Nephron progenitor cell (in vitro differentiated cells): ENCODE measurements at regions not wholly inside any gene's neighbourhood (a gene's known extent, or its start where the extent isn't known, plus 50 kb on each side); places are given as distances from the start of the nearest gene placed in this dataset.

ENCODE experiments used
- DNase-seq: peaks from one replicate; pipeline ENCODE4 v3.0.0; 2021
- H3K27ac Mint-ChIP-seq: 2 replicates; pipeline ENCODE4 v1.8.0; 2021; ENCODE audit warnings: mild to moderate bottlenecking, moderate library complexity, mixed read lengths
- H3K27me3 Mint-ChIP-seq: 2 replicates; pipeline ENCODE4 v1.8.0; 2021; ENCODE audit warnings: mild to moderate bottlenecking, low read depth, mixed read lengths; ENCODE audit not compliant: poor library complexity
- H3K36me3 Mint-ChIP-seq: 2 replicates; pipeline ENCODE4 v1.8.0; 2021; ENCODE audit warnings: low read depth, mixed read lengths
- H3K4me1 Mint-ChIP-seq: 2 replicates; pipeline ENCODE4 v1.8.0; 2021; ENCODE audit warnings: mixed read lengths
- H3K4me3 Mint-ChIP-seq: 2 replicates; pipeline ENCODE4 v1.8.0; 2021; ENCODE audit warnings: mild to moderate bottlenecking, moderate library complexity, mixed read lengths
- H3K9me3 Mint-ChIP-seq: 2 replicates; pipeline ENCODE4 v1.8.0; 2021; ENCODE audit warnings: mild to moderate bottlenecking, moderate library complexity, mixed read lengths
- TF ChIP-seq, protein P1 (sequence below): fragments of 200-600 bp; sonication (generic); IDR thresholded peaks from 2 replicates; pipeline ENCODE4 v1.5.0; 2021; ENCODE audit warnings: antibody characterized with exemption

DNA sequence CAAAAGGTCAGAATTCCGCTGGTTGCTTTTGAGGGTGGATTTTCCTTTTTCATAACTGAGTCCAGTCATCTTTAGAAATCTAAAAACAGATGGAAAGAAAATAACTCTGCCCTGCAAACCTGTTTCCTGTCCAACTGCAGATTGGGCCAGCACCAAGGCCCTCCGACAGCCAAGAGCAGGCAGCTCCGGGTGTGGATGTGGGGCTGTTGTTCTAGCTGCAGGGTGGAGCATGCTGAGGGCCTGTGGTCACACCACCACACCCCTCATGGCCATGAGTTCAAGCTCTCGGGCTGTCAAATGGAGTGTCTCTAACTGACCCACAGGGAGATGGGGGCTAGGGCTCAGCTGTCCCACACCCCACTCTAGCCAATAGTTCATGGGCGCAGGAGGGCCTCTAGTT is 69.3 kb upstream of the BZW1 start:
- Mint-ChIP-seq H3K36me3 (no peaks in the 10 kb centered on the region), H3K27ac (no peak overlapping the region)

GRCh38 chr2:200743042-200743676 is 68.6 kb upstream of the BZW1 start:
- H3K36me3 Mint-ChIP-seq = no peaks in the 10 kb centered on the region
- DNase-seq = no peak
- no peak overlapping the region for H3K4me3 Mint-ChIP-seq
- H3K27ac Mint-ChIP-seq = peak overlapping the region; percentile 85
- no peaks in the 10 kb centered on the region for H3K9me3 Mint-ChIP-seq
- H3K4me1 Mint-ChIP-seq = peaks cover 54% of the 10 kb centered on the region
- TF ChIP-seq, protein P1, sequence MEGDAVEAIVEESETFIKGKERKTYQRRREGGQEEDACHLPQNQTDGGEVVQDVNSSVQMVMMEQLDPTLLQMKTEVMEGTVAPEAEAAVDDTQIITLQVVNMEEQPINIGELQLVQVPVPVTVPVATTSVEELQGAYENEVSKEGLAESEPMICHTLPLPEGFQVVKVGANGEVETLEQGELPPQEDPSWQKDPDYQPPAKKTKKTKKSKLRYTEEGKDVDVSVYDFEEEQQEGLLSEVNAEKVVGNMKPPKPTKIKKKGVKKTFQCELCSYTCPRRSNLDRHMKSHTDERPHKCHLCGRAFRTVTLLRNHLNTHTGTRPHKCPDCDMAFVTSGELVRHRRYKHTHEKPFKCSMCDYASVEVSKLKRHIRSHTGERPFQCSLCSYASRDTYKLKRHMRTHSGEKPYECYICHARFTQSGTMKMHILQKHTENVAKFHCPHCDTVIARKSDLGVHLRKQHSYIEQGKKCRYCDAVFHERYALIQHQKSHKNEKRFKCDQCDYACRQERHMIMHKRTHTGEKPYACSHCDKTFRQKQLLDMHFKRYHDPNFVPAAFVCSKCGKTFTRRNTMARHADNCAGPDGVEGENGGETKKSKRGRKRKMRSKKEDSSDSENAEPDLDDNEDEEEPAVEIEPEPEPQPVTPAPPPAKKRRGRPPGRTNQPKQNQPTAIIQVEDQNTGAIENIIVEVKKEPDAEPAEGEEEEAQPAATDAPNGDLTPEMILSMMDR = no peak
- H3K27me3 Mint-ChIP-seq = peaks cover 22% of the 10 kb centered on the region

More for the DNA sequence above, 69.3 kb upstream of the BZW1 start:
- Mint-ChIP-seq H3K9me3 (no peaks in the 10 kb centered on the region), H3K4me1 (peaks cover 50% of the 10 kb centered on the region), H3K4me3 (no peak overlapping the region), H3K27me3 (peaks cover 22% of the 10 kb centered on the region)
- TF ChIP-seq, protein P1 = no peak
- no peak for DNase-seq

DNA sequence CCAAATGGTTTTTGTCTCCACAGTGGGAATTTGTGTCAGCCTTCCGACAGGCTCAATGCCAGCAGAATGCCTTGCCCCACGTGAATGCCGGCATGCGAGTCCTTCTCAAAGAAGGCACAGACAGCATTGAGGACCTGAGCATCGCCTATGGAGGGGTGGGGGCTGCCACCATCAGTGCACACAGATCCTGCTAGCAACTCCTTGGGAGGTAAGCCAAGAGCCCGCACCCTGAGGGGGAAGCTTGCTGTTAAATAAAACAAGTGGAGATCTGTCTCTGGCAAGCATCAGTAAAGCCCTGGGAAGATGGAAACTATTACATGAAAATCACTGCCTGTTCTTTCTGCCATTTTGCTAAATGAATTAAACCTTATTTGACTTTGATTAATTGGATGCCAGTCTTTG is 67.5 kb upstream of the BZW1 start:
- Mint-ChIP-seq H3K36me3 (no peaks in the 10 kb centered on the region), H3K27ac (no peak overlapping the region), H3K4me3 (no peak overlapping the region), H3K9me3 (no peaks in the 10 kb centered on the region), H3K27me3 (peaks cover 18% of the 10 kb centered on the region), H3K4me1 (peaks cover 63% of the 10 kb centered on the region)
- DNase-seq = no peak
- TF ChIP-seq, protein P1 = no peak

DNA sequence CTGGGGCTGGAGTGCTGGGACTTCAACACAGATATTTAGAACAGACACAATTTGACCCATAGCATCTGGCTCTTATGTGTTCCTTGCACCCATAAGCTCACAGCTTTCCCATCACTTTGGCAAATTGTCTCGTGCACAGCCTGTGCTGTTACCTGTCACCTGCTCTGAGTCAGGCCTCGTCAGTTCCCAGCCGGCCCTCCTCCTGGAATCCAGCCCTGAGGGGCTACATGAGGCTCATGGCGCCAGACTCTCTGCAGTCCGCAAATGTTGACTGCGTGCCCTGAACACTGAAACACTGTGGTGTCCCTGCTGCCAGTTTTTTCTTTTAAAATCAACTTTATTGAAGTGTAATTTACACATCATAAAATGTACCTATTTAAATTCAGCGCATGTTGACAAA is 65.4 kb upstream of the BZW1 start:
- no peak overlapping the region for H3K4me3 Mint-ChIP-seq
- no peak overlapping the region for H3K27ac Mint-ChIP-seq
- peaks cover 12% of the 10 kb centered on the region for H3K27me3 Mint-ChIP-seq
- TF ChIP-seq, protein P1 = no peak
- no peaks in the 10 kb centered on the region for H3K36me3 Mint-ChIP-seq
- DNase-seq = no peak
- peaks cover 54% of the 10 kb centered on the region for H3K4me1 Mint-ChIP-seq
- H3K9me3 Mint-ChIP-seq = no peaks in the 10 kb centered on the region

GRCh38 chr2:200747668-200748618 is 63.8 kb upstream of the BZW1 start:
- H3K27ac Mint-ChIP-seq = peak overlapping the region; percentile 95
- peak overlapping the region; percentile 44 for H3K4me3 Mint-ChIP-seq
- DNase-seq = no peak
- H3K36me3 Mint-ChIP-seq = no peaks in the 10 kb centered on the region
- no peaks in the 10 kb centered on the region for H3K9me3 Mint-ChIP-seq
- TF ChIP-seq, protein P1 = no peak
- H3K27me3 Mint-ChIP-seq = peaks cover 5% of the 10 kb centered on the region
- peaks cover 43% of the 10 kb centered on the region for H3K4me1 Mint-ChIP-seq
